Keratinocyte (primary cell): ENCODE measurements at regions not wholly inside any gene's neighbourhood (a gene's known extent, or its start where the extent isn't known, plus 50 kb on each side); places are given as distances from the start of the nearest gene placed in this dataset.

Experiments used
- DNase-seq: peaks from one replicate; pipeline ENCODE4 v3.0.0-alpha.2; 2011; ENCODE audit warnings: low read depth, missing footprints, low spot score
- FAIRE-seq: peaks from 2 replicates; lab custom pipeline; 2011; peaks lifted over from hg19 to GRCh38; lab: Jason Lieb, UNC
- H2AFZ ChIP-seq: 2 replicates; pipeline ENCODE4 v1.6.0; 2012; ENCODE audit warnings: low read length, control low read depth, inconsistent platforms; ENCODE audit not compliant: control insufficient read depth
- H3K27ac ChIP-seq: 2 replicates; pipeline ENCODE4 v1.5.1; 2011; ENCODE audit warnings: low read length; ENCODE audit not compliant: control insufficient read depth, insufficient read depth
- H3K27me3 ChIP-seq: 3 replicates; pipeline ENCODE4 v1.6.0; 2011; ENCODE audit warnings: low read length; ENCODE audit not compliant: control insufficient read depth, insufficient read depth; ENCODE audit errors: extremely low read depth
- H3K36me3 ChIP-seq, 2 experiments: 2 replicates in 1 of 2; 3 replicates in 1 of 2; pipeline ENCODE4 v1.5.1; 2011; ENCODE audit warnings: low read length in 2 of 2, mild to moderate bottlenecking in 1 of 2; ENCODE audit not compliant: control insufficient read depth in 2 of 2, insufficient read depth in 2 of 2; ENCODE audit errors: extremely low read depth in 1 of 2
- H3K4me1 ChIP-seq: 3 replicates; pipeline ENCODE4 v1.5.1; 2011; ENCODE audit warnings: low read length; ENCODE audit not compliant: control insufficient read depth, insufficient read depth; ENCODE audit errors: extremely low read depth
- H3K4me2 ChIP-seq: 3 replicates; pipeline ENCODE4 v1.6.0; 2011; ENCODE audit warnings: low read depth, low read length; ENCODE audit not compliant: control insufficient read depth, insufficient read depth; ENCODE audit errors: extremely low read depth
- H3K4me3 ChIP-seq, 3 experiments: fragments of 200-600 bp in 1 of 3; sonication (generic) in 1 of 3; 2 replicates in 2 of 3; 3 replicates in 1 of 3; pipeline ENCODE4 v1.5.1; 2011 to 2016; ENCODE audit warnings: low read length in 3 of 3, mild to moderate bottlenecking in 3 of 3, control low read depth in 2 of 3, inconsistent platforms in 1 of 3, low read depth in 1 of 3, mixed read lengths in 1 of 3, mixed run types in 1 of 3, moderate library complexity in 1 of 3; ENCODE audit not compliant: control insufficient read depth in 2 of 3, insufficient read depth in 2 of 3; ENCODE audit errors: extremely low read depth in 1 of 3
- H3K79me2 ChIP-seq: 2 replicates; pipeline ENCODE4 v1.6.0; 2012; ENCODE audit warnings: low read length; ENCODE audit not compliant: control insufficient read depth, insufficient read depth
- H3K9ac ChIP-seq: 3 replicates; pipeline ENCODE4 v1.6.0; 2011; ENCODE audit warnings: low read length; ENCODE audit not compliant: control insufficient read depth, insufficient read depth; ENCODE audit errors: extremely low read depth
- H3K9me1 ChIP-seq: 3 replicates; pipeline ENCODE4 v1.6.0; 2011; ENCODE audit warnings: low read length; ENCODE audit not compliant: control insufficient read depth, insufficient read depth; ENCODE audit errors: extremely low read depth
- H3K9me3 ChIP-seq: 2 replicates; pipeline ENCODE4 v1.5.1; 2012; ENCODE audit warnings: low read depth, low read length; ENCODE audit not compliant: control insufficient read depth
- H4K20me1 ChIP-seq: 3 replicates; pipeline ENCODE4 v1.6.0; 2011; ENCODE audit warnings: low read length; ENCODE audit not compliant: control insufficient read depth, insufficient read depth; ENCODE audit errors: extremely low read depth
- EZH2 ChIP-seq: IDR thresholded peaks from one replicate; pipeline ENCODE4 v1.6.1; 2012; ENCODE audit warnings: inconsistent platforms, mild to moderate bottlenecking, low read length, moderate library complexity
- dilution Hi-C: fragments of 300-500 bp; cut with MboI; formaldehyde crosslinking; loops from one replicate; pipeline ENCODE4 v1.7.0; 2020; ENCODE audit warnings: low sequenced_read_pairs; ENCODE audit not compliant: extremely low pct_ligation_motif_present
- TF ChIP-seq, protein P1 (sequence below), 3 experiments: IDR thresholded peaks in 1 of 3; conservative IDR thresholded peaks in 1 of 3; optimal IDR thresholded peaks in 1 of 3; 2 replicates in 2 of 3; 3 replicates in 1 of 3; pipeline versions ENCODE3 to v1.5.1; 2011; ENCODE audit warnings: low read length in 3 of 3, mild to moderate bottlenecking in 3 of 3, moderate library complexity in 2 of 3, control low read depth in 1 of 3, inconsistent platforms in 1 of 3; ENCODE audit not compliant: insufficient read depth in 2 of 3; ENCODE audit errors: extremely low read depth in 1 of 3

DNA sequence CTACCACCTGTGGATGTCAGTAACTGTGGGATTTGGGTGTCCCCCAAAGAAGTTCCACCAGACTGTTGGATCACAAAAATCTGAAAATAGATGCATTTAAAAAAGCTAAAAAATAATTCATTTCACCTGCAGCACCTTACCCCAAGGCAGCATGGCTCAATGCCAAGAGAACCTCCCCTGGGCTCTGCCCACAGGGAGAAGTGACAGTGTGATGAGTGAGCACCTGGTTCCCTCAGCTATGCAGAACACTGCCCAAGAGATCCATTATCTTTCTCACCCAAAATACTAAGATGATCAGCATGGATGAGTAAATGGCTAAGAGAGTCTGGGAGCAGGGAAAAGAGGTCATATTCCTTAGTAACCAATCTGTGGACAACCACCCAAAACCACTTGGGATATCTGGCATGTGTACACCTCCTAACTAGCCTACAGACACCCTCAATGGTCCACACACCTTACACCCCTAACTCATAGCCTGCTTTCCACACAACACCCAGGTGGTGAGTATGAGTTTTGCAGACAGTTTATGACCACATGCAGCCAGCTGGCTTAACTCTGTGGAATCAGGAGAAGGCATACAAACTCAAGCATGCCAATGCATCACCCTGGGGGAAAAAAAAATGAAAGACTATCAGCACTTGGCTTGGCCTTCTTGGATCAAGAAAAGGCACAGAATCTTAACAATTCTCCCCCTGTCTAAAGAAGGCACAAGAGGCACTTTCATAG, 416.5 kb upstream of the SMIM31 start:
- H2AFZ ChIP-seq: no peak overlapping the region
- H3K27ac ChIP-seq: no peak overlapping the region
- TF ChIP-seq, protein P1, sequence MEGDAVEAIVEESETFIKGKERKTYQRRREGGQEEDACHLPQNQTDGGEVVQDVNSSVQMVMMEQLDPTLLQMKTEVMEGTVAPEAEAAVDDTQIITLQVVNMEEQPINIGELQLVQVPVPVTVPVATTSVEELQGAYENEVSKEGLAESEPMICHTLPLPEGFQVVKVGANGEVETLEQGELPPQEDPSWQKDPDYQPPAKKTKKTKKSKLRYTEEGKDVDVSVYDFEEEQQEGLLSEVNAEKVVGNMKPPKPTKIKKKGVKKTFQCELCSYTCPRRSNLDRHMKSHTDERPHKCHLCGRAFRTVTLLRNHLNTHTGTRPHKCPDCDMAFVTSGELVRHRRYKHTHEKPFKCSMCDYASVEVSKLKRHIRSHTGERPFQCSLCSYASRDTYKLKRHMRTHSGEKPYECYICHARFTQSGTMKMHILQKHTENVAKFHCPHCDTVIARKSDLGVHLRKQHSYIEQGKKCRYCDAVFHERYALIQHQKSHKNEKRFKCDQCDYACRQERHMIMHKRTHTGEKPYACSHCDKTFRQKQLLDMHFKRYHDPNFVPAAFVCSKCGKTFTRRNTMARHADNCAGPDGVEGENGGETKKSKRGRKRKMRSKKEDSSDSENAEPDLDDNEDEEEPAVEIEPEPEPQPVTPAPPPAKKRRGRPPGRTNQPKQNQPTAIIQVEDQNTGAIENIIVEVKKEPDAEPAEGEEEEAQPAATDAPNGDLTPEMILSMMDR (optimal IDR thresholded peaks at IDR 0.05 in 1 of 3, IDR thresholded peaks at IDR 0.05 in 1 of 3, conservative IDR thresholded peaks at IDR 0.05 in 1 of 3; ENCODE audit: extremely low read depth in 1 of 3, insufficient read depth in 2 of 3, low read length in 3 of 3): no peak
- TF ChIP-seq EZH2: no peak
- no peaks in the 10 kb centered on the region for H3K27me3 ChIP-seq
- DNase-seq: no peak
- H3K4me2 ChIP-seq: no peak overlapping the region
- H4K20me1 ChIP-seq: no peaks in the 10 kb centered on the region
- FAIRE-seq: no peak
- H3K36me3 ChIP-seq: no peaks in the 10 kb centered on the region
- no peak overlapping the region for H3K9ac ChIP-seq
- no peaks in the 10 kb centered on the region for H3K9me3 ChIP-seq
- no peaks in the 10 kb centered on the region for H3K4me1 ChIP-seq
- no peak overlapping the region for H3K4me3 ChIP-seq
- no peaks in the 10 kb centered on the region for H3K9me1 ChIP-seq
- no peaks in the 10 kb centered on the region for H3K79me2 ChIP-seq
- dilution Hi-C loops: no loop called here

DNA sequence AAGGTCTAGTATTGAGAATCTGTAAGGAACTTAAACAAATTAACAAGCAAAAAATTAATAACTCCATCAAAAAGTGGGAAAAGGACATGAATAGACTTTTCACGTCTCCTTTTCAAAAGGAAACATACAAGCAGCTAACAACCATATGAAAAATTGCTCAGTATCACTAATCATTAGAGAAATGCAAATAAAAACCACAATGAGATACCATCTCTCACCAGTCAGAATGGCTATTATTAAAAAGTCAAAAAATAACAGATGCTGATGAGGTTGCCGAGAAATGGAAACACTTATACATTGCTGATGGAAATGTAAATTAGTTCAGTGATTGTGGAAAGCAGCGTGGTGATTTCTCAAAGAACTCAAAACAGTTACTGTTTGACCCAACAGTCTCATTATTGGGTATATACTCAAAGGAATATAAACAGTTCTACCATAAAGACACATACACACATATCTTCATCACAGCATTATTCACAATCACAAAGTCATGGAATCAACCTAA, 410.4 kb upstream of the SMIM31 start:
- Histone ChIP-seq H3K4me2 (no peak overlapping the region), H3K27me3 (no peaks in the 10 kb centered on the region), H3K27ac (no peak overlapping the region), H4K20me1 (no peaks in the 10 kb centered on the region), H3K9me1 (no peaks in the 10 kb centered on the region), H3K4me3 (no peak overlapping the region), H3K9ac (no peak overlapping the region), H3K36me3 (no peaks in the 10 kb centered on the region), H2AFZ (no peak overlapping the region), H3K9me3 (no peaks in the 10 kb centered on the region), H3K4me1 (no peaks in the 10 kb centered on the region), H3K79me2 (no peaks in the 10 kb centered on the region)
- DNase-seq (no peak), FAIRE-seq (no peak)
- TF ChIP-seq, protein P1 (optimal IDR thresholded peaks at IDR 0.05 in 1 of 3, IDR thresholded peaks at IDR 0.05 in 1 of 3, conservative IDR thresholded peaks at IDR 0.05 in 1 of 3; ENCODE audit: extremely low read depth in 1 of 3, insufficient read depth in 2 of 3, low read length in 3 of 3): no peak
- no peak for TF ChIP-seq EZH2
- dilution Hi-C loops: no loop called here
